ENCODE measurements at regions not wholly inside any gene's neighbourhood (a gene's known extent, or its start where the extent isn't known, plus 50 kb on each side); places are given as distances from the start of the nearest gene placed in this dataset.

- TF ChIP-seq EZH2 (IDR thresholded peaks at IDR 0.05) = no peak
- TF ChIP-seq, protein P1, sequence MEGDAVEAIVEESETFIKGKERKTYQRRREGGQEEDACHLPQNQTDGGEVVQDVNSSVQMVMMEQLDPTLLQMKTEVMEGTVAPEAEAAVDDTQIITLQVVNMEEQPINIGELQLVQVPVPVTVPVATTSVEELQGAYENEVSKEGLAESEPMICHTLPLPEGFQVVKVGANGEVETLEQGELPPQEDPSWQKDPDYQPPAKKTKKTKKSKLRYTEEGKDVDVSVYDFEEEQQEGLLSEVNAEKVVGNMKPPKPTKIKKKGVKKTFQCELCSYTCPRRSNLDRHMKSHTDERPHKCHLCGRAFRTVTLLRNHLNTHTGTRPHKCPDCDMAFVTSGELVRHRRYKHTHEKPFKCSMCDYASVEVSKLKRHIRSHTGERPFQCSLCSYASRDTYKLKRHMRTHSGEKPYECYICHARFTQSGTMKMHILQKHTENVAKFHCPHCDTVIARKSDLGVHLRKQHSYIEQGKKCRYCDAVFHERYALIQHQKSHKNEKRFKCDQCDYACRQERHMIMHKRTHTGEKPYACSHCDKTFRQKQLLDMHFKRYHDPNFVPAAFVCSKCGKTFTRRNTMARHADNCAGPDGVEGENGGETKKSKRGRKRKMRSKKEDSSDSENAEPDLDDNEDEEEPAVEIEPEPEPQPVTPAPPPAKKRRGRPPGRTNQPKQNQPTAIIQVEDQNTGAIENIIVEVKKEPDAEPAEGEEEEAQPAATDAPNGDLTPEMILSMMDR (IDR thresholded peaks at IDR 0.05) = no peak
Measured at GRCh38 chr5:148708854-148709253, 54.5 kb upstream of the HTR4 start.
